ENCODE measurements at regions not wholly inside any gene's neighbourhood (a gene's known extent, or its start where the extent isn't known, plus 50 kb on each side); places are given as distances from the start of the nearest gene placed in this dataset.

GRCh38 chr5:153400931-153401330 lies 89.5 kb upstream of the GRIA1 start:
- Histone ChIP-seq H3K4me2 (ENCODE audit: low read length) (no peak overlapping the region), H3K4me3 (ENCODE audit: insufficient read depth, low read depth, low read length) (no peak overlapping the region), H3K79me2 (ENCODE audit: insufficient read depth, low read length) (no peaks in the 10 kb centered on the region), H3K36me3 (ENCODE audit: insufficient read depth, low read length) (no peaks in the 10 kb centered on the region), H3K9ac (ENCODE audit: low read length) (no peak overlapping the region), H3K27me3 (ENCODE audit: insufficient read depth, low read length) (no peaks in the 10 kb centered on the region), H3K4me1 (ENCODE audit: insufficient read depth, low read length) (no peaks in the 10 kb centered on the region), H3K9me3 (ENCODE audit: insufficient read depth, low read depth, low read length) (no peaks in the 10 kb centered on the region), H2AFZ (ENCODE audit: low read depth, low read length) (no peak overlapping the region), H4K20me1 (ENCODE audit: insufficient read depth, low read length) (no peaks in the 10 kb centered on the region), H3K27ac (ENCODE audit: low read depth, low read length) (no peak overlapping the region)
- FAIRE-seq, result no peak
- Mint-ChIP-seq H3K9me3 (ENCODE audit: unreplicated experiment) (no peaks in the 10 kb centered on the region), H3K27ac (ENCODE audit: unreplicated experiment) (peak overlapping the region; percentile 43), H3K4me1 (ENCODE audit: low read depth, unreplicated experiment) (peaks cover 15% of the 10 kb centered on the region), H3K27me3 (ENCODE audit: low read depth, unreplicated experiment) (no peaks in the 10 kb centered on the region), H3K36me3 (ENCODE audit: low read depth, unreplicated experiment) (no peaks in the 10 kb centered on the region), H3K4me3 (ENCODE audit: unreplicated experiment) (no peak overlapping the region)
- TF ChIP-seq CTCF (IDR thresholded peaks at IDR 0.05; ENCODE audit: insufficient read depth, low read depth, low read length) (no peak), EZH2 (IDR thresholded peaks at IDR 0.05; ENCODE audit: insufficient read depth, low read length) (no peak)
- DNase-seq (ENCODE audit: low read depth), result no peak

- Mint-ChIP-seq H3K9me3 (ENCODE audit: unreplicated experiment) (no peaks in the 10 kb centered on the region), H3K27me3 (ENCODE audit: low read depth, unreplicated experiment) (no peaks in the 10 kb centered on the region), H3K4me3 (ENCODE audit: unreplicated experiment) (no peak overlapping the region), H3K4me1 (ENCODE audit: low read depth, unreplicated experiment) (peaks cover 15% of the 10 kb centered on the region), H3K36me3 (ENCODE audit: low read depth, unreplicated experiment) (no peaks in the 10 kb centered on the region), H3K27ac (ENCODE audit: unreplicated experiment) (peak overlapping the region; percentile 86)
- Histone ChIP-seq H3K79me2 (ENCODE audit: insufficient read depth, low read length) (no peaks in the 10 kb centered on the region), H2AFZ (ENCODE audit: low read depth, low read length) (no peak overlapping the region), H3K9ac (ENCODE audit: low read length) (no peak overlapping the region), H3K27me3 (ENCODE audit: insufficient read depth, low read length) (no peaks in the 10 kb centered on the region), H3K36me3 (ENCODE audit: insufficient read depth, low read length) (no peaks in the 10 kb centered on the region), H4K20me1 (ENCODE audit: insufficient read depth, low read length) (no peaks in the 10 kb centered on the region), H3K4me1 (ENCODE audit: insufficient read depth, low read length) (no peaks in the 10 kb centered on the region), H3K4me3 (ENCODE audit: insufficient read depth, low read depth, low read length) (no peak overlapping the region), H3K9me3 (ENCODE audit: insufficient read depth, low read depth, low read length) (no peaks in the 10 kb centered on the region), H3K4me2 (ENCODE audit: low read length) (no peak overlapping the region), H3K27ac (ENCODE audit: low read depth, low read length) (no peak overlapping the region)
- peak; percentile 61 for DNase-seq (ENCODE audit: low read depth)
- peak; percentile 81 for FAIRE-seq
- no peak for TF ChIP-seq CTCF (IDR thresholded peaks at IDR 0.05; ENCODE audit: insufficient read depth, low read depth, low read length)
- TF ChIP-seq EZH2 (IDR thresholded peaks at IDR 0.05; ENCODE audit: insufficient read depth, low read length), result no peak
Measured at GRCh38 chr5:153402550-153402949, 87.9 kb upstream of the GRIA1 start.

- Histone ChIP-seq H3K9ac (ENCODE audit: low read length) (no peak overlapping the region), H2AFZ (ENCODE audit: low read depth, low read length) (no peak overlapping the region), H3K27ac (ENCODE audit: low read depth, low read length) (no peak overlapping the region), H3K79me2 (ENCODE audit: insufficient read depth, low read length) (no peaks in the 10 kb centered on the region), H4K20me1 (ENCODE audit: insufficient read depth, low read length) (no peaks in the 10 kb centered on the region), H3K4me2 (ENCODE audit: low read length) (no peak overlapping the region), H3K4me1 (ENCODE audit: insufficient read depth, low read length) (no peaks in the 10 kb centered on the region), H3K36me3 (ENCODE audit: insufficient read depth, low read length) (no peaks in the 10 kb centered on the region), H3K27me3 (ENCODE audit: insufficient read depth, low read length) (no peaks in the 10 kb centered on the region), H3K4me3 (ENCODE audit: insufficient read depth, low read depth, low read length) (no peak overlapping the region), H3K9me3 (ENCODE audit: insufficient read depth, low read depth, low read length) (no peaks in the 10 kb centered on the region)
- no peak for FAIRE-seq
- no peaks in the 10 kb centered on the region for H3K9me3 Mint-ChIP-seq (ENCODE audit: unreplicated experiment)
- H3K27ac Mint-ChIP-seq (ENCODE audit: unreplicated experiment), result no peak overlapping the region
- H3K36me3 Mint-ChIP-seq (ENCODE audit: low read depth, unreplicated experiment), result no peaks in the 10 kb centered on the region
- TF ChIP-seq EZH2 (IDR thresholded peaks at IDR 0.05; ENCODE audit: insufficient read depth, low read length), result no peak
- TF ChIP-seq CTCF (IDR thresholded peaks at IDR 0.05; ENCODE audit: insufficient read depth, low read depth, low read length), result no peak
- DNase-seq (ENCODE audit: low read depth), result no peak
- H3K4me3 Mint-ChIP-seq (ENCODE audit: unreplicated experiment), result no peak overlapping the region
- peaks cover 15% of the 10 kb centered on the region for H3K4me1 Mint-ChIP-seq (ENCODE audit: low read depth, unreplicated experiment)
- no peaks in the 10 kb centered on the region for H3K27me3 Mint-ChIP-seq (ENCODE audit: low read depth, unreplicated experiment)
Measured at GRCh38 chr5:153403470-153403869, 87.0 kb upstream of the GRIA1 start.

Measured in astrocyte (in vitro differentiated cells and primary cell).